Activated naive CD4-positive, alpha-beta T cell treated with anti-CD3 and anti-CD28 coated beads for 36 hours (primary cell): ENCODE measurements at regions not wholly inside any gene's neighbourhood (a gene's known extent, or its start where the extent isn't known, plus 50 kb on each side); places are given as distances from the start of the nearest gene placed in this dataset.

Experiments
- CTCF ChIA-PET: fragments of 350-600 bp; sonication (Branson Sonifier 250); formaldehyde crosslinking; loops from one replicate; lab custom pipeline; 2021; ENCODE audit warnings: antibody characterized with exemption; lab: Charles Lee
- DNase-seq: peaks from one replicate; pipeline ENCODE4 v3.0.0-alpha.2; 2020
- H3K27ac Mint-ChIP-seq: one replicate; pipeline ENCODE4 v1.8.0; 2021; ENCODE audit warnings: mild to moderate bottlenecking, mixed read lengths
- H3K27me3 Mint-ChIP-seq: one replicate; pipeline ENCODE4 v1.8.0; 2021; ENCODE audit warnings: low read depth, mixed read lengths
- H3K36me3 Mint-ChIP-seq: one replicate; pipeline ENCODE4 v1.8.0; 2021; ENCODE audit warnings: low read depth, mixed read lengths
- H3K4me1 Mint-ChIP-seq: one replicate; pipeline ENCODE4 v1.8.0; 2021; ENCODE audit warnings: low read depth, mixed read lengths
- H3K4me3 Mint-ChIP-seq: one replicate; pipeline ENCODE4 v1.8.0; 2021; ENCODE audit warnings: mild to moderate bottlenecking, moderate library complexity, mixed read lengths
- H3K9me3 Mint-ChIP-seq: one replicate; pipeline ENCODE4 v1.8.0; 2021; ENCODE audit warnings: mixed read lengths
- intact Hi-C: fragments of 100-400 bp; cut with micrococcal nuclease; formaldehyde crosslinking; loops from one replicate; pipeline ENCODE4 v1.15.1; 2023

DNA sequence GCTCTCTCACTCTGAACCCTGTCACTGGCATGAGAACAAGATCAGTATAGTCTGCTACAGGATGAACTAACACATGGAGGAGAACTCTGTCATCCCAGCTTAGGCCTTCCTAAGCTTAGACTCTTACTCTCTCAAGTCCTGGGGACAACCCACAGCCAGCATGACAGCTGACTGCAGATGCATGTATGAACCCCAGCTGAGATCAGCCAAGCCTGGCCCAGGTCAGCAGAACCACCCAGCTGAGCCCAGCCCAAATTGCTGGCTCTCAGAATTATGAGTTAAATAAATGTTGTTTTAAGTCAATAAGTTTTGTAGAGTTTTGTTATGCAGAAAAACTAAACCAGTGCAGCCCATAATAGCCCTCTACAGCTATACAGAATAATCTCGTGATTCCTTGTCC, 287.3 kb downstream of the TNS1 start:
- intact Hi-C loops = loop anchor here (10.0 kb wide), 2 partner anchors 551 to 641 kb away; no protein-coding TSS in a partner anchor

DNA sequence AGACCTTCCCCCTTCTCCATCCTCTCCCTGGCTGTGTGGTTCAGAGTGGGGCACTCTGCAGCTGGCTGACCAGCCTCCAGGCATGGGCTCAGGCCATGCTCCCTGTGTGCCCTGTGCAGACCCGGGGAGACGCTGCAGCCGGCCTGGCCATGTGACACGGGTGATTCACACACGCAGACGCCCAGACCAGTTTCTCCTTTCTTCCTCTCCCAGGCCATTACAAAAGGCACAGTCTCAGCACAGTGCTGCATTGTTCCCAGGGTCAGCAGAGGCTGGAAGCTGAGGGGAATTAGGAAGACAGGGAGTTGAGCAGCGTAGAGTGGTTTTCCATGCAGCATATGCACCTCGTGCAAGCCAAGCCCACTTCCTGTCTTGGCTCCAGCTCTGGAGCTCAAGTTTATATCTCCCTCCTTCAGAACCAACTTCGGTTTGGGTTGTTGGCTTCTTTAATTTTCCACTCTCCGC, 288.5 kb downstream of the TNS1 start:
- no peaks in the 10 kb centered on the region for H3K36me3 Mint-ChIP-seq
- CTCF ChIA-PET = interaction anchor here (0.5 to 4.9 kb wide), 3 partner anchors 63 to 1016 kb away, joined by 3 to 40 read pairs (median 4); no protein-coding TSS in a partner anchor
- H3K4me1 Mint-ChIP-seq = peaks cover 3% of the 10 kb centered on the region
- intact Hi-C loops = loop anchor here (10.0 kb wide), 2 partner anchors 550 to 640 kb away; no protein-coding TSS in a partner anchor
- no peaks in the 10 kb centered on the region for H3K9me3 Mint-ChIP-seq
- no peak overlapping the region for H3K4me3 Mint-ChIP-seq
- no peak overlapping the region for H3K27ac Mint-ChIP-seq
- no peaks in the 10 kb centered on the region for H3K27me3 Mint-ChIP-seq
- no peak for DNase-seq

More for the DNA sequence above, 287.3 kb downstream of the TNS1 start:
- peaks cover 3% of the 10 kb centered on the region for H3K4me1 Mint-ChIP-seq
- H3K9me3 Mint-ChIP-seq = no peaks in the 10 kb centered on the region
- CTCF ChIA-PET = interaction anchor here (0.6 to 4.9 kb wide), 6 partner anchors 11 to 1030 kb away, joined by 3 to 40 read pairs (median 3); no protein-coding TSS in a partner anchor
- DNase-seq = no peak
- no peak overlapping the region for H3K27ac Mint-ChIP-seq
- no peaks in the 10 kb centered on the region for H3K36me3 Mint-ChIP-seq
- no peaks in the 10 kb centered on the region for H3K27me3 Mint-ChIP-seq
- H3K4me3 Mint-ChIP-seq = no peak overlapping the region

DNA sequence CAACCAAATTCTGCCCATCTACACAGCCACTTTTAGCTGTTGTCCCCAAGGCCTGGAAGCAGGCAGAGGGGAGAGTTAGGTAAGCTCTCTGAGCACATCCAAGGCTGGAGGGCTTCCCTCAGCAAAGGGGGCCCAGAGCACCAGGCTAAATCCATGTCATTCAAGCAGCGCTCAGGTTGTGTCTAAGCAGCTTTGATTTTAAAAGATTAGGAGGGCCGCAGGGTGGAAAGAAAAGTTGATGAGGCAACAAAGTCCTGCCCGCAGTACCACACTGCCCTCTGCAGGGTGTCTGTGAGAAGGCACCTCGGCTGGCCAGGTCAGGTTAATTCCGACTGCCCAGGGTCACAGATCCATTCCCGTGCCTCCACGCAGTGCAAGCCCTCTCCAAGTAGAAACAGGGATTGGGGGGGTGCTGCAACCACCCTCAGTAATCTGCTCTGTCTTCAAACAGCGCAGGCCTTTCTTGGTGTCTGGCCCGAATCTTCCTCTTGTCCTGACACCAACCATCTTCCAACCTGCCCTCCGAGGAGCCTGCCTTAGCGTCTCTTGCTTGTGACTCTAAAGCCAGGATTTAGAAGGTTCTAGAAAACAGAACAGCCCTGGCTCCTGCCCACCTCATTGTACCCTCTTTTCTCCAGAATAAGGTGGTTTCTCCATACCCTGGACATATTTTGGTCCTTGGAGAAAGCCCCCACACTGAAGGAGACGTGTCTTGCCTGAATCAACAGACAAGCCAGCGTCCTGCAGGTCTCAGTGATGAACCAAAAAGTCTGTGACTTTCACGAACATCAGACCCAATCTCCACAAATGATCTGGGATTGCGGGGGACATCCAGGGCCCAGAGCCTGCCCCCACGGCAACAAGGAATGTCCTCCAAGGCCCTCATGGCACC, 289.2 kb downstream of the TNS1 start:
- Mint-ChIP-seq H3K4me1 (peaks cover 3% of the 10 kb centered on the region), H3K4me3 (no peak overlapping the region), H3K27me3 (no peaks in the 10 kb centered on the region), H3K9me3 (no peaks in the 10 kb centered on the region), H3K36me3 (no peaks in the 10 kb centered on the region), H3K27ac (no peak overlapping the region)
- intact Hi-C loops = loop anchor here (1.0 to 10.0 kb wide), 7 partner anchors 44 to 1031 kb away; no protein-coding TSS in a partner anchor
- CTCF ChIA-PET = interaction anchor here (0.6 to 4.9 kb wide), 48 partner anchors 9 to 1032 kb away, joined by 3 to 40 read pairs (median 3); no protein-coding TSS in a partner anchor
- DNase-seq = peak; percentile 85

DNA sequence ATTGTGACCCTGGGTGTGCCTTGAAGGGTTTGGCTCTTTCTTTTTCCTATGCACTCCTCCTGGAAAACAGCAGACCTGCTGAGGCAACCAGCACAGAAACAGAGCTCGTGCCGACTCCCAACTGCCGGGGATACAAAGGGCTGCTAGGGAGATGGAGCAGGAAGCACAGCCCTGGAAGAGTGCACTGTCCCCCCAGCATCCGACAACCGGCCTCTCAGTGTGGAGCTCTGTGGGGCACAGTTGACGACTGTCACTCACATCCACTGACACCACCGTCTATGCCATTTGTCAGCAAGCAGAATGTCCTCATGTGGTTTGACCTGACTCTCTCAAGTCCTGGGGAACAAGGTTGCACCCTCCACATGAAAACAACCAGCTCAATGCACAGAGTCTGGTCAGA, 290.4 kb downstream of the TNS1 start:
- Mint-ChIP-seq H3K27me3 (no peaks in the 10 kb centered on the region), H3K4me1 (peaks cover 3% of the 10 kb centered on the region), H3K4me3 (no peak overlapping the region), H3K9me3 (no peaks in the 10 kb centered on the region), H3K27ac (no peak overlapping the region), H3K36me3 (no peaks in the 10 kb centered on the region)
- intact Hi-C loops = loop anchor here (10.0 kb wide), 2 partner anchors 548 to 638 kb away; no protein-coding TSS in a partner anchor
- DNase-seq = no peak
- CTCF ChIA-PET = interaction anchor here (0.9 to 4.9 kb wide), 22 partner anchors 8 to 1031 kb away, joined by 3 to 40 read pairs (median 4); no protein-coding TSS in a partner anchor

DNA sequence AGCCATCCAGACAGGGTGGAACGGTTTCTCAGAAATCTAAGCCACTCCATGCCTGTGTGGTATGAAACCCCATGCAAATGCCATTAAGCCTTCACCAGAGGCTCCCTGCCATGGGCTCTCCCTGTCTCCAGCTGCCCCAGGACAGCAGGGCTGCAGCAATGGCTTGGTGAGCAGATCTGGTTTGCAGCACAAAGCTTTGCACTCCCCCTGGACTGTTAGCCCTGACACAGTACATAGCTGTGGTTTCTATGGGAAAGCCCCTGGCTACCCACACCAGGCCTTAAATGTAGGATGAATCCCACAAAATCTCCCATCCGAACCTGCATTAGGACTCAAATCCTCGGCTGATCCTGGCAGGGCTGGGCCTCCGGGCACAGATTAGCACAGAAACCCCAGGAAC, 291.6 kb downstream of the TNS1 start:
- DNase-seq = no peak
- Mint-ChIP-seq H3K4me3 (no peak overlapping the region), H3K36me3 (no peaks in the 10 kb centered on the region), H3K4me1 (peaks cover 3% of the 10 kb centered on the region), H3K27ac (no peak overlapping the region), H3K27me3 (no peaks in the 10 kb centered on the region), H3K9me3 (no peaks in the 10 kb centered on the region)
- CTCF ChIA-PET = interaction anchor here (1.2 to 4.9 kb wide), 2 partner anchors 60 to 200 kb away, joined by 3 to 40 read pairs; no protein-coding TSS in a partner anchor
- intact Hi-C loops = loop anchor here (10.0 kb wide), 2 partner anchors 546 to 636 kb away; no protein-coding TSS in a partner anchor

DNA sequence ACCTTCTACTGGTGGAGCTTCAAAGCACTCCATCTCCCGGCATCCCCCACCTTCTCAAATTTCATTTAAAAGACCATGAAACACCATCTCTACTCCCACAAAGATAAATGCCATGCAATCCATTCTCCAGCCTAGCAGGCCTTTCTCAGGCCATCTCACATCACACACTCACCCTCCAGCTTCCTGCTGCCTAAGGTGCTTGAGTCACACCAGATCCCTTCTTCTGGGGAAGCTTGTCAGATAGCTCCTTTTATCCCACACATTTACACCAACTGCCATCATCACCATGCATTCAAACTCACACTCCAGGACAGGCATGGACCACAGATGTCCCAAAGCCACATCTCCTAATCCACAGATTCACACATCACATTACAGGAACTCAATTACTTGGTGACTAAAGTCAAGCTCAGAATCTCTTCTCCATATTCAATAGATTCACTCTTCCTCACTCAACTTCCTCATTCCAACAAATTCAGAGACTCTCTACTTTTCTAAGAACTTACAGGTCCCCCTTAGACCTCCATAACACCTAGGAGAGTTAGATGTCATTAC, 292.5 kb downstream of the TNS1 start:
- Mint-ChIP-seq H3K4me3 (no peak overlapping the region), H3K4me1 (peaks cover 3% of the 10 kb centered on the region), H3K9me3 (no peaks in the 10 kb centered on the region), H3K36me3 (no peaks in the 10 kb centered on the region), H3K27me3 (no peaks in the 10 kb centered on the region), H3K27ac (no peak overlapping the region)
- intact Hi-C loops = loop anchor here (10.0 kb wide), 2 partner anchors 545 to 635 kb away; no protein-coding TSS in a partner anchor
- no peak for DNase-seq
- CTCF ChIA-PET = interaction anchor here (1.1 to 1.2 kb wide), 2 partner anchors 199 to 279 kb away, joined by 3 read pairs; no protein-coding TSS in a partner anchor

DNA sequence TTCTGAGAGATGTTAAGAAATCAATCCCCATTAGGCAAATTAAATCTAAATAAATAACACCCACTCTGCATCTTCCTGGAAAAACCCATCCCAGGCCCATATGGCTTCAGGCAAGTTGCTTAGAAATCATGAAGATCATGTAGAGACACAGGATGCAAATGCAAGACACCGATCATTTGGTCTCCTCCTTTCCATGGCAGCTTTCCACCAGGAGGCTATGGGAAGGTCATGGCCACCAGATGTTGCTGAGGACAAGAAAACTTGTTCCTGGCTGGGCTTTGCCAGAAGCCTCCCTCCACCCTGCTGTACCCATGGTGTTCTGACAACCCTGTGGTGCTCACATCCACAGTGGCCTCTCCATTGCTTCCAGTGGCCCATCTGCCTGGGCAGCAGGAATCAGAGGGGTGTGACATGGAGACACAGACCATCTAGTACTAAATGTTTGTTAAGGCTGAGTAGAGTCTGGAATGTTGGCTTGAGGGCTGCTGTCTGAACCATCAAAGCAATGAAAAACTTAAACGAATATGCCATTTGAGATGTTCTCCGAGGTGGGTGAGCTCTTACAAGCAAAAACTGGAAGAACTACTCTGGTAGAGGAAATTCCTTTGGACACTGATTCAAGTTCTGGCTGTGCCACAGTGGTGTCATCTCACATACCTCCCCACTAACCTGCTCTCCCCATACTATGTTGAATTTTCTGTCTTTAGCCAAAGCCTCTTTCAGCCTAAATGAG, 293.2 kb downstream of the TNS1 start:
- no peak for DNase-seq
- Mint-ChIP-seq H3K4me3 (no peak overlapping the region), H3K4me1 (peaks cover 3% of the 10 kb centered on the region), H3K9me3 (no peaks in the 10 kb centered on the region), H3K27ac (no peak overlapping the region), H3K27me3 (no peaks in the 10 kb centered on the region), H3K36me3 (no peaks in the 10 kb centered on the region)
- CTCF ChIA-PET = interaction anchor here (1.1 kb wide), 1 partner anchor 280 kb away, joined by 3 read pairs; no protein-coding TSS in a partner anchor
- intact Hi-C loops = loop anchor here (10.0 kb wide), 2 partner anchors 545 to 635 kb away; no protein-coding TSS in a partner anchor

DNA sequence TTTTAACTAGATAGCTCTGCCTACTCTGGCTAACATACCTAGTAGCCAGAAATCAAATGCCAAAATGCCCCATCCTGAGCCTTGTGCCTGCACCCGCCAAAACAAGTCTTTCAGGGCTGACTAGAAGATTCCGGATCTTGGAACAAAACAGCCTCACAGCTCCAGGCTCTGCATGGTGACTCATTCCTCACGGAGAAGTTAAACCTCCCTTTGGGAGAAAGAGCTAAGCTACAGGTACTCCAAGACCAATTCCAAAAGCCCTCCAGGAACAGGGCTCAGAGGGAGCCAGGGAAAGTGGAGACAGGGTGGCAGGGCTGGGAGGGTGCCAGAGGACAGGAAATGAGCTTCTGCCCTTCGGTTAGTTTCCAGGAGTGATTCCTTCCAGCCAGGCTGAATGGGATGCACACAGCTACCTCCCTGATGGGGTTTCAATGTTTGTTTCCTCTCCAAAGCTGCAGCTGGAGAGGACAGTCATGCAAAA, 295.6 kb downstream of the TNS1 start:
- H3K4me3 Mint-ChIP-seq = no peak overlapping the region
- no peak for DNase-seq
- intact Hi-C loops = no loop called here
- no peaks in the 10 kb centered on the region for H3K27me3 Mint-ChIP-seq
- no peaks in the 10 kb centered on the region for H3K4me1 Mint-ChIP-seq
- no peaks in the 10 kb centered on the region for H3K9me3 Mint-ChIP-seq
- H3K27ac Mint-ChIP-seq = no peak overlapping the region
- no peaks in the 10 kb centered on the region for H3K36me3 Mint-ChIP-seq
- CTCF ChIA-PET = no interaction called here

DNA sequence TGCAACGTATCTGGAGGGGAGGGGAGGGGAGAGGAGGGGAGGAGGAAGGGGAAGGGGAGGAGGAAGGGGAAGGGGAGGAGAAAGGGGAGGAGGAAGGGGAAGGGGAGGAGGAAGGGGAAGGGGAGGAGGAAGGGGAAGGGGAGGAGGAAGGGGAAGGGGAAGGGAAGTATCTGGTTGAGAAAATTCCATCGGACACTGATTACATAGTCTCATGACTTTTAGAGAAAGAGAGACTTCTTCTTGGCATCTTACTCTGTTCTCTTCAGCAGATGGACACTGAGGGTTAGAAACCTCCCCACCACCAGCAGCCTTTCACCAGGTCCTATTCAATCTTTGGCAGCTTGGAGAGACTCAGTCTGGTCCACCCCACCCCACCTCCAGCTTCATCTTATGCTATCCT, 296.3 kb downstream of the TNS1 start:
- no peak overlapping the region for H3K4me3 Mint-ChIP-seq
- CTCF ChIA-PET = no interaction called here
- no peak for DNase-seq
- no peaks in the 10 kb centered on the region for H3K27me3 Mint-ChIP-seq
- H3K36me3 Mint-ChIP-seq = no peaks in the 10 kb centered on the region
- no peaks in the 10 kb centered on the region for H3K9me3 Mint-ChIP-seq
- intact Hi-C loops = no loop called here
- H3K4me1 Mint-ChIP-seq = no peaks in the 10 kb centered on the region
- no peak overlapping the region for H3K27ac Mint-ChIP-seq

DNA sequence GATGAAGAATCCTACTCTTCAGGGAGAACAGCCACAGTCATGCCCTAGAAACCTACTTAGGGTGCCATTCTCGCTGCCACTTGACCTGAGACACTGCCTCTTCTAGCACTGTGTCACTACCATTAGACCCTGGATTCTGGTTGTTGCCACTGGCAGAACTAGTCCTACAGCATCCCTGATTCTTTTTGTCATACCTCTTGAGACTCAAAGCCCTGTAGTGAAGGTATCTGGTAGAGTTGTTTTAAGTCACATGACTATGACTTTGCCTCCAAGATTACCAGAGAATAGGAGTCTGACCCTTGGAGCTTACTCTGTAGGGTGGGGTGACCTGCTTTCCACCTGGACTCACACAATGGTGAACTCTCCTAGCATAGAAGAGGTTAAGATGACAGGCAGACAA, 296.7 kb downstream of the TNS1 start:
- Mint-ChIP-seq H3K4me1 (no peaks in the 10 kb centered on the region), H3K36me3 (no peaks in the 10 kb centered on the region), H3K4me3 (no peak overlapping the region), H3K9me3 (no peaks in the 10 kb centered on the region), H3K27me3 (no peaks in the 10 kb centered on the region), H3K27ac (no peak overlapping the region)
- intact Hi-C loops = no loop called here
- CTCF ChIA-PET = no interaction called here
- DNase-seq = no peak

DNA sequence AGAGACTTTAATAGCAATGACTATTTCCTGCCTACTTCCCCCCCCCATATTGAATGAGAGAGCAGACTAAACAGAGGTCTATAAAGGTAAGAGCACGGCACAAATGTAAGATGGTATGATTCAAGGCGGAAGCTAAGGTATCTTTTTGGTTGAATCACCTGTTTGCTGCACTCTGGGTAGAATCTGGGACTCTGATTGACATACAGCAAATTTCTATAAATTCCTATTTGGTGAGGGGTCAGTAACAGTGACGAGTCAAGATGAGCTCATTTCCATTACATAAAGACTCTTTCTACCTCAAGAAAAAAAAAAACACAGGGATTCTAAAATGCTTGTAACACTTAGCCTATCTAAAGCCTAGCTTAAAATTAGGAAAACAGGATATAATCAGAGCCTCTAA, 297.3 kb downstream of the TNS1 start:
- Mint-ChIP-seq H3K36me3 (no peaks in the 10 kb centered on the region), H3K27me3 (no peaks in the 10 kb centered on the region), H3K27ac (no peak overlapping the region), H3K4me1 (no peaks in the 10 kb centered on the region), H3K4me3 (no peak overlapping the region), H3K9me3 (no peaks in the 10 kb centered on the region)
- CTCF ChIA-PET = interaction anchor here (1.0 to 1.5 kb wide), 3 partner anchors 8 to 55 kb away, joined by 3 to 6 read pairs (median 3); no protein-coding TSS in a partner anchor
- intact Hi-C loops = no loop called here
- no peak for DNase-seq
